Stimulated activated CD4-positive, alpha-beta T cell treated with anti-CD3 and anti-CD28 coated beads, Interleukin-1b, Interleukin-23, amount 100 ng/mL, for 48 hours (primary cell): ENCODE measurements at regions not wholly inside any gene's neighbourhood (a gene's known extent, or its start where the extent isn't known, plus 50 kb on each side); places are given as distances from the start of the nearest gene placed in this dataset.

ENCODE experiments used
- DNase-seq: peaks from one replicate; pipeline ENCODE4 v3.0.0-alpha.2; 2020

GRCh38 chr3:168885028-168885427 is 778.5 kb downstream of the MECOM start:
- no peak for DNase-seq

- no peak for DNase-seq
Measured at GRCh38 chr3:168884353-168884903, 779.1 kb downstream of the MECOM start.

- no peak for DNase-seq
Measured at GRCh38 chr3:168883145-168883544, 780.4 kb downstream of the MECOM start.

GRCh38 chr3:168881804-168882203 is 781.7 kb downstream of the MECOM start:
- DNase-seq: no peak

GRCh38 chr3:168878655-168879054 is 782.9 kb upstream of the GOLIM4 start:
- DNase-seq: no peak

- DNase-seq: no peak
Measured at GRCh38 chr3:168877899-168878298, 782.2 kb upstream of the GOLIM4 start.

GRCh38 chr3:168876346-168877035 is 780.8 kb upstream of the GOLIM4 start:
- no peak for DNase-seq

- DNase-seq: no peak
Measured at GRCh38 chr3:168872826-168873225, 777.1 kb upstream of the GOLIM4 start.

- DNase-seq: no peak
Measured at GRCh38 chr3:168870892-168871291, 775.2 kb upstream of the GOLIM4 start.

- DNase-seq: no peak
Measured at GRCh38 chr3:168865022-168865551, 769.4 kb upstream of the GOLIM4 start.

- no peak for DNase-seq
Measured at GRCh38 chr3:168864107-168865021, 768.6 kb upstream of the GOLIM4 start.

- no peak for DNase-seq
Measured at GRCh38 chr3:168863561-168863960, 767.8 kb upstream of the GOLIM4 start.

- no peak for DNase-seq
Measured at GRCh38 chr3:168862466-168862865, 766.7 kb upstream of the GOLIM4 start.

GRCh38 chr3:168860592-168860991 is 764.9 kb upstream of the GOLIM4 start:
- no peak for DNase-seq

- no peak for DNase-seq
Measured at GRCh38 chr3:168860028-168860427, 764.3 kb upstream of the GOLIM4 start.

GRCh38 chr3:168859574-168859973 is 763.9 kb upstream of the GOLIM4 start:
- no peak for DNase-seq

- DNase-seq: no peak
Measured at GRCh38 chr3:168859143-168859542, 763.4 kb upstream of the GOLIM4 start.

- no peak for DNase-seq
Measured at GRCh38 chr3:168858327-168858726, 762.6 kb upstream of the GOLIM4 start.

GRCh38 chr3:168850109-168850508 is 754.4 kb upstream of the GOLIM4 start:
- no peak for DNase-seq

- DNase-seq: no peak
Measured at GRCh38 chr3:168847291-168847883, 751.7 kb upstream of the GOLIM4 start.

GRCh38 chr3:168844894-168845482 is 749.3 kb upstream of the GOLIM4 start:
- no peak for DNase-seq

- no peak for DNase-seq
Measured at GRCh38 chr3:168844472-168844871, 748.7 kb upstream of the GOLIM4 start.

GRCh38 chr3:168843481-168843880 is 747.8 kb upstream of the GOLIM4 start:
- no peak for DNase-seq
